HG03175 (cell line): ENCODE measurements at regions not wholly inside any gene's neighbourhood (a gene's known extent, or its start where the extent isn't known, plus 50 kb on each side); places are given as distances from the start of the nearest gene placed in this dataset.

ENCODE experiments used
- ATAC-seq: cut with Tn5 transposase; IDR thresholded peaks from one replicate; pipeline ENCODE4 v1.9.1; 2021; ENCODE audit warnings: mild to moderate bottlenecking, moderate library complexity; ENCODE audit not compliant: unreplicated experiment

GRCh38 chr4:183763990-183764754 is 105.1 kb downstream of the TRAPPC11 start:
- ATAC-seq, result no peak

- ATAC-seq, result no peak
These were observed 106.3 kb downstream of the TRAPPC11 start for GRCh38 chr4:183765251-183765911.

DNA sequence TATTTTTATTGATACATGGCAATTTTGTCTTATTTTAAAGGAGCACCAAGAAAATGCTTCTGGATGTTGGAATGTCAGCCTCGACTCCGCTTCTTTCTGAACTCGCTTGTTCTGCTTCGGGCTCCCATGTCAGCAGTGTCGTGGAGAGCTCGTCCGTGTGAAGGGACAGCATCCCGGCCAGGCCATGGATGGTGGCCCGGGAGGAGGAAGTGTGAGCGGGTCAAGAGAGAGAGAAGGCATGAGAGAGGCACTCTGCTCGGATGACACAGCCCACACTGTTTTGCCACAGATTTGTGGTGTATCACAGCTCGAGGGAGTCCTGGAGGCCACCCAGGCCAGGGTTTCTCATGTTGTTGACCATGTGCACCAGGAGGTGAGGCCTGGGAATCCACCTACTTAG is 107.0 kb downstream of the TRAPPC11 start:
- ATAC-seq, result no peak

DNA sequence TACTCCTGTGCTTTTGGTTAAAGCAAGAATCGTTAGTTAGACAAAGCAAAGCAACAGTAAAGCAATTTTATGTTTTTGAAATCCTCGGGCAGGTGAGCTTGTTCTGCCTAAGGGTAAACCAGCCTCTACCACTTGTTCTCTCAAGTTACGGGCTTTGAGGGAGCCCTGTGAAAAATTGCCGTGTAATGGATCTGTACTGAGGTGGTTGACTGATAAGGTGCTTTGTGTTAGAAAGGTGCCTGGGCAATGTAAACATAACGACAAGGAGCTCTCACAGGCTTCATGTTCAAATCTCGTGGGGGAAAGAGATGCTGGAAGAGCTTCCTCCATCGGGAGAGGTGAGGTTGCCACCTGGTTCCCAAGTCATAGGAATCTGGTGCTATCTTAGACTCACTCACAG is 111.8 kb downstream of the TRAPPC11 start:
- ATAC-seq, result no peak

- no peak for ATAC-seq
These were observed 113.3 kb downstream of the TRAPPC11 start for GRCh38 chr4:183772361-183772760.

DNA sequence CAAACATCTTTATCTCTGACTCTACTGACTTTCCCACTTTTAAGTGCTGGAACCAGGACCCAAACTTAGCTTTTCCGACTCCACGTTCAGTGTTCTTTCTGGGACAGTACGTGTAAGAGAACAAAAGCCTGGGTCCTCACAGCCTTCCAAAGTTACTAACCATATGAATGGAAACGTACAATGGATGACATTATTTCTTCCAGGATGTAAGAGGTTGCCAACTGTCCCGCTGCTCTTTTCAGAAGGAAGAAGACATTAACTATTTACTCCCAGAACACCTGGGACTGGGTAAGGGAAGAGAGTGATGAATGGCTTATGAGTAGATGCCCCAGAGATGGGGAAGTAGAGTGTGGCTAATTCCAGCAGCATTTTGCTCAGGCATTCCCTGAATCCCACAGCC is 114.7 kb downstream of the TRAPPC11 start:
- no peak for ATAC-seq

DNA sequence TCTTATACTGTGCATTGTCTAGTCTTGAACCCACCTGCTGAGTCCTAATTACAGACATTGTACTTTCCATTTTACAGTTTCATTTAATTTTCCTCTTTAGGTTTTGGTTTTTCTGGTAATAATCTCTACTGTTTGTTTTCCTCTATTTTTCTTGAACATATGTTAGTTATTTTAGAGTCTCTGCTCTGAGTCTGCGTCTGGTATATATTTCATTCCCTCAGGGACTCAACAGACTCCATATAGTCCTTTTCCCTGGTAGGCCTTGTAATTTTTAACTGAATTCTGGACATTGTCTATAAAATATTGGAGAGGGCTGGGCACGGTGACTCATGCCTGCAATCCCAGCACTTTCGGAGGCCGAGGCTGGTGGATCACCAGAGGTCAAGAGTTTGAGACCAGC is 121.8 kb upstream of the STOX2 start:
- ATAC-seq, result no peak

DNA sequence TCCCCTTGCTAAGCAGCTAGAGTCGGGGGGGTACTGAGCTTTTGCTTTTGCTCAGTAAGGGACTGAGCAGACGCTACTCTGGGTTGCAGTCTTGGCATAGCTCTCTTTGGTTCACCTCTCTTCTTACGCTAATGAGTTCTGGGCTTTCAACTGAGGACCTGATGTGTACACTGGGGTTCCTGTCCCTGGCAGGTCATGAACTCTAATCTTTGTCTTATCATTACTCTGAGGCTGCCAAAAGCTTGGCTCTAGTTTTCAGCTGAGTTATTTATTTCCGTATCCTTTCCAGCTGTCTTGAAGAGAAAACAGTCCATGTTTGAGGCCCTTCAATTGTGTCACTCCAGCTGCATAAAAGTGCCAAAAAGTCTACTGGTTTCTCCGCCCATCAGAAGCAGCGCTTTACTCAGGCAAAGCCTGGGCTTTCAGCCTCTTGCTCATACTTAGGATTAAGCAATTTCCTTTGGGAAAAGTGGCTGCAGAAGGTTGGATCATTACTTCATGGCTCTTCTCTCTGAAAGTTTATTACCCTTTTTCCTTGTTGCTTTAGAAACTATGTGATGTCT is 121.0 kb upstream of the STOX2 start:
- ATAC-seq, result no peak

GRCh38 chr4:183788308-183788905 is 116.7 kb upstream of the STOX2 start:
- no peak for ATAC-seq

GRCh38 chr4:183789657-183790056 is 115.5 kb upstream of the STOX2 start:
- no peak for ATAC-seq

- no peak for ATAC-seq
These were observed 114.4 kb upstream of the STOX2 start for GRCh38 chr4:183790661-183791060.

DNA sequence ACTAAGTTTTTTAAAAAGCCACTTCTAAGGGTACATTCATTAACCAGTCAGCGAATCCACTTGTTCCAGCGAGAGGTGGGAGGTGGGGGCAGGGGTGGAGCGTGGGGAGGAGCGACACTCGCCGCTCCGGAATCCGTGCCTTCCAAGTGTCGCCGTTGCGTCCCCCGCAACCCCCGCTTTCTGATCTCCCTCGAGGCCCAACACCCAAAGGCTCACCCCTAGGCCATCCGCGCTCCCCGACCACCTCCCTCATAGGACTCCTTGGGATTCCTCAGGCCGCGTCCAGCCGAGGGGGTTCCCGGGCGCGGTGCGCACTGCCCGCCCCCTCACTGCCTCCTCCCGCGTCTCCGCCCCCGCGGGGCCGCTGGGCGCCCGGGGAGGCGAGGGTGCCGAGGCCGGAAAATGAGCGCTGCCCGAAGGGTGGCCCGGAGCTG is 108.1 kb upstream of the STOX2 start:
- no peak for ATAC-seq

DNA sequence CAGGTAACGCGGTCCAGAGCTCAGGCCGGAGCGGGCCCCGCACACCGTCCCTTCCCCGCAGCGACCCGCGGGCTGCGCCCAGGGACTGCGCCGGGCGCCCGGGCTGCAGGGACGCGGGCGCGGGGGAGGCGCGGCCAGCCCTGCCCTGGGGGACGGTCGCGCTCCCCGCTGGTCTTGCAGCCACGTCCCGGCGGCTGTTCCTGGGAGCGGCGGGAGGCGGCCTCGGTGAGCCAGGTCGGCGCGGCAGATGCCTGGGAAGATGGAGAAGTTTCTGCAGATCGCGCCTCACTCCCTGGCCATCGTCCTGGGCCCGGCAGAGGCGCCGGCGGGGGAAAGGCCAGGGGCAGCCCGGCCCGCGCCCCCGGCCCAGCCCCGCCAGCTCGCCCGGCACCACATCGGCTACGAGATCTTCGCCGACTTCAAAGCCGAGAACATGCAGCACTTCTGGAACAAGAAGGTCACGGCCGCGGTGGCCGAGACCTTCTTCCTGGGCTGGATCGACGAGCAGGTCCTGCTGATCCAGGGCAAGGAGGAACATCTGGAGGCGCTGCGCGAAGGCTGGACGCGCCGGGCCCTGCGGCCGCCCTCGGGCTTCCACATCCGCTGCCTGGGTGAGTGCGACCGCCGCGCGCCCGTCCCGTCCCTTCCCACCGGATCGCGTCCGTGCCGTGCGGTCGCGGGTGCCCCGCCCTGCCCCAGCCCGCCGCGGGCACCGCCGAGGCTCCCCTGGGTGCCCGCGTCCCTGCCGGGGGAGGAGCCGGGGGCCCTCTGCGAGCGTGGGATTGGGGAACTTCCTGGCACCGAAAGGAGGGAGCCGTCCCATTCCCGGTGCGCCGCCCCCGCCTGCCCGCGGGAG is 107.4 kb upstream of the STOX2 start:
- ATAC-seq, result no peak

DNA sequence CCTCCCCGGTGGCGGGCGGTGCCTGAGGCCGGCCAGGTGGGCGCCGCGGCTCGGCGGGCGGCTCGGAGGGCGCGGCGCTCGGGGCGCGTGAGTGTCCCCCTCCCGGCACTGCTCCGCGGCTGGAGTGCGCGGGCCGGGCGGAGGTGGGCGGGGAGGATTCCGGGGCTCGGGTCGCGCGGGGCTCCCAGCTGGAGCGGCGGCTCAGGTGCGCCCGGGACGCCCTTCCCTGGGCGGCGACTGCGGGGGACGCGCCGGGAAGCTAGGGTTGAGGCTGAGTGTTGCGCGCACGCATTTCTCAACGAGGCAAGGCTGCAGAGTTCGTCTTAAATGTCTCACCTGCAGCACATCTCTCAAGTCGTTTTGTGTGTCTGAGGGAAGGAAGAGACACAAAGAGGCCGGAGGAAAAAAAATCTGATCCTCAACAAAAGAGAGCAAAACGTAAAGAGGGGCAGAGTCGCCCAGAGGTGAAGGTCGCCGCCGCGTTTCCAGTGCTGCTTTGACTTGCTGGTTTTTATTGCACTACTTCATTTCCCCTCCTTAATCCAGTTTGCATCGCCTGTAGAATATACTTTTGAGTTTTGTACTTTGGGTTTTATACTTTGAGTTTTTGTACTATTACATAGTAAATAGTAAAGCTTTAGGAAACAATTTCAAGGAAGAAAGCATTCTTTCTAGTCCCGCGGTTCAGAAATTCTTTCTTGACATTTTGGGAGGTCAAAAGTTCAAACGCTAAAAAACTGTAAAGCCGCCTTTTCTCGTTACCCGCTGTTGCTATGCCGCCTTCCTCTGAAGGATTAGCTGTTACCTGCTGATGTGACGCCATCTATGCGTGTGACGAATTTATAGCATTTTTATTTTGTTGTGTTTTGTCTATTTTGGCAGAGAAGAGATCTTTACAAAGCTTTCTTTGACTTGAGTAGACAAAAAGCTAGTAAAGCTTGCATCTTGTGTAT is 106.5 kb upstream of the STOX2 start:
- ATAC-seq, result no peak

- no peak for ATAC-seq
These were observed 103.5 kb upstream of the STOX2 start for GRCh38 chr4:183801457-183802165.

DNA sequence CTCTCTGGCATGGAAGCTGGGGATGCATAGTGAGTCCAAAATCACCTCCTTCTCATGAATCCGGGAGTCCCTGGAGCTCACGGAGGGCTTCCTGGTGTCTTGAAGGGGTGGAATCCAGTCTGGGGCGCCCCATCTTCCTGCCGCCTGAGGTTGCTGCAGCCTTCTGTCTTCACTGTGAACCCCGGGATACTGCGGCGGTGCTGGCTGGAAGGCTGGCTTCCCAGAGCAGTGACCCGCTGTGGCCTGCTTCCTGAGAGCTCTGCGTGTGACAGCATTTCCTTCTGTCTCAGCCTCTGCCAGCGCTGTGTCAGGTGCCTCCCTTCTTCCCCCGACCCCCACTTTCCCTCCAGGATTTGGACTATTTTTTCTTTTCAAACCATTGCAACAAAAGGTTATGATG is 98.8 kb upstream of the STOX2 start:
- ATAC-seq, result no peak

GRCh38 chr4:183807420-183808096 is 97.5 kb upstream of the STOX2 start:
- no peak for ATAC-seq

- no peak for ATAC-seq
These were observed 97.0 kb upstream of the STOX2 start for GRCh38 chr4:183808097-183808456.

GRCh38 chr4:183812567-183812966 is 92.5 kb upstream of the STOX2 start:
- no peak for ATAC-seq
